ENCODE measurements at regions not wholly inside any gene's neighbourhood (a gene's known extent, or its start where the extent isn't known, plus 50 kb on each side); places are given as distances from the start of the nearest gene placed in this dataset.

DNA sequence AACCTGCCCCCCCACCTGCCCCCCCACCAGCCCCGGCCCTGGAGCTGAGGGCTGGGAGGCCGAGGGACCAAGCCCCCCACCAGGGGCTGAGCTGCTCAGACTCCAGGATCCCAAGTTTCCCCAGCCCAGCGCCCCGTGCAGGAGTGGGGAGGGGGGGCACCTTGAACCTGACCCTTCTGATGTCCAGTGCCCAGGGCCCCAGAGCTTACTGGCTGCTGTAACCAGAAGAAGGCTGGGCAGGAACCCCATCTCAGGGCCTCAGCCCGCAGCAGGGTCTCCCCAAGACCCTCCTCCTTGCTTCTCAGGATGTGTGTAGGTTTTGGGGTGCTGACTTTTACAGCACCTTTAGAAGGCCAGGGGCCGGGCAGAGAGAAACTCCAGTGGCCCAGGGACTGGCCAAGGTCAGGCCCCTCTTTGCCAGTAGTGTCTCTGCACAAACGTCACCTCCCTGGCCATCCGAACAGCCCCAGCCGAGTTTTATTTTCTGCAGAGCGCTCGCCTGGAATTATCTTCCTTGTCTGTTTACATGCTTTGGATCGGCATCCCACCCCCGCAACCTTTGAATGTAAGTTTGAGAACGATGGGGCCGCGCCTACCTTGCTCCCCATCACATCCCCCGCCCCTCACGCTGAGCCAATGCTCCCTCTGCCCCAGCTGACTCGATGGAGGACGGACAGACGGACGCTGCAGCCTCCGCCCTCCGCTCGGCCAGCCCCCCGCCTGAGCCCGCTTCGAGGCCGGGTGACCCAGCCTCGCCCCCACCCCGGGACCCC is 70.1 kb upstream of the CASZ1 start:
- TF ChIP-seq, protein P1, sequence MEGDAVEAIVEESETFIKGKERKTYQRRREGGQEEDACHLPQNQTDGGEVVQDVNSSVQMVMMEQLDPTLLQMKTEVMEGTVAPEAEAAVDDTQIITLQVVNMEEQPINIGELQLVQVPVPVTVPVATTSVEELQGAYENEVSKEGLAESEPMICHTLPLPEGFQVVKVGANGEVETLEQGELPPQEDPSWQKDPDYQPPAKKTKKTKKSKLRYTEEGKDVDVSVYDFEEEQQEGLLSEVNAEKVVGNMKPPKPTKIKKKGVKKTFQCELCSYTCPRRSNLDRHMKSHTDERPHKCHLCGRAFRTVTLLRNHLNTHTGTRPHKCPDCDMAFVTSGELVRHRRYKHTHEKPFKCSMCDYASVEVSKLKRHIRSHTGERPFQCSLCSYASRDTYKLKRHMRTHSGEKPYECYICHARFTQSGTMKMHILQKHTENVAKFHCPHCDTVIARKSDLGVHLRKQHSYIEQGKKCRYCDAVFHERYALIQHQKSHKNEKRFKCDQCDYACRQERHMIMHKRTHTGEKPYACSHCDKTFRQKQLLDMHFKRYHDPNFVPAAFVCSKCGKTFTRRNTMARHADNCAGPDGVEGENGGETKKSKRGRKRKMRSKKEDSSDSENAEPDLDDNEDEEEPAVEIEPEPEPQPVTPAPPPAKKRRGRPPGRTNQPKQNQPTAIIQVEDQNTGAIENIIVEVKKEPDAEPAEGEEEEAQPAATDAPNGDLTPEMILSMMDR (IDR thresholded peaks at IDR 0.05; ENCODE audit: low read depth, low read length, missing control alignments) = no peak
- no peak for DNase-seq (ENCODE audit: low read depth)
- H3K4me3 ChIP-seq (ENCODE audit: low read depth, low read length) = no peak overlapping the region

DNA sequence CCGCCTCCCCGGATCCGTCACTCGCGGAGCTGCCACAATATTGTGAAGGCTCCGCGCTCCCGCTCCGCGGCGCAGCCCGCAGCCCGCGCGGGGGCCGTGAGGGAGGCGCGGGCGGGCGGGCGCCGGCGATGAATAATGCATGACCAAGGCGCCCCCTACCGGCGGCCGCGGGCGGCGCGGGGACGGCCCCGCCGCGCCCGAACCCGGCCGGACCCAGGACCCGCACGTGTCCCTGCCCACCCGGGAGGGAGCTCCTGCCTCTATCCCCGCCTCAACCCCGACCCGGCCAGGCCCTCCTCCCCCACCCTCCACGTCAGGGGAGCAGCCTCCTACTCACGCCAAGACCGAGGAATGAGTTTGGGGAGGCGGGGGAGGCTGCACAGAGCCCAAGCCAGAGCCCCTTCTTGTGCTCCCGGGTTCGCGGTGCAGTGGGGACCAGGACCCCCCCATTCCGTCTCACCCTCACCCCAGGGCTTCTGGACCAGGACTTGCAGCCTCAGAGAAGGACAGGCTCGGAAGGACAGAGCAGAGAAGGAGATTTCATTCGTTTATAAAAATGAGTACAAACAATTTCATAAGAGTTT is 70.8 kb upstream of the CASZ1 start:
- TF ChIP-seq, protein P1 (IDR thresholded peaks at IDR 0.05; ENCODE audit: low read depth, low read length, missing control alignments) = peak; percentile 63
- H3K4me3 ChIP-seq (ENCODE audit: low read depth, low read length) = peak overlapping the region; percentile 6; the same call in 1 of the 2 replicates
- DNase-seq (ENCODE audit: low read depth) = no peak

DNA sequence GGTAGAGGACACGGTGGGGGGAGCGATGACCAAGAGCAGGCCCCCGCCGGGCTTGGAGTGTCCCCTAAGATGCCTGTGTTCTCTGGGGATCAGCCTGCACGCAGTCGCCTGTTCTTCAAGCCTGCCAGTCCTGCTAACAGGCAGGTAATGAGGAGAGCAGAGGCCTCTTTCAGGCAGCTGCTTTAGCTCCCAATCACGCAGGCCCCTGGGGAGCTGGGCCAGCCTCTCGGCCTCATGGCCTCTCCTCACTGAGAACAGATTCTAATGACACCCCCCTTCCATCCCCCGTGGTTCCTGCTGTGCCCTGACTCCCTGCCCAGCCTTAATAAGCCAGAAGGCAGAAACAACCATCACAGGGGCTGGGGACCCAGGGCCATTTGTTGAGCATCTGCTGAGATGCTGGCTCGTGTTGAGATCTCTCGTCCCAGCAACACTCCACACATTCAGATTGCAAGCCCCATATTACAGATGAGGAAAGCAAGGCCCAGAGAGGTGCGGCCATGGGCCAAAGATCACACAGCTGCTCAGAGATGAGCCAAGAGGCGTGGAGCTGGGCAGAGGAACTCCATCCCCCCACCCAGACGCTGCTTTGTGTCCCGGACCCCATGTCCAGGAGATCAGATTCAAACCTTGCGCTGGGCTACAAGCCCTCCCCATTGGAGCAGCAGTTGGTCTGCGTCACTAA is 71.6 kb upstream of the CASZ1 start:
- no peak overlapping the region for H3K4me3 ChIP-seq (ENCODE audit: low read depth, low read length)
- no peak for DNase-seq (ENCODE audit: low read depth)
- TF ChIP-seq, protein P1 (IDR thresholded peaks at IDR 0.05; ENCODE audit: low read depth, low read length, missing control alignments) = no peak

DNA sequence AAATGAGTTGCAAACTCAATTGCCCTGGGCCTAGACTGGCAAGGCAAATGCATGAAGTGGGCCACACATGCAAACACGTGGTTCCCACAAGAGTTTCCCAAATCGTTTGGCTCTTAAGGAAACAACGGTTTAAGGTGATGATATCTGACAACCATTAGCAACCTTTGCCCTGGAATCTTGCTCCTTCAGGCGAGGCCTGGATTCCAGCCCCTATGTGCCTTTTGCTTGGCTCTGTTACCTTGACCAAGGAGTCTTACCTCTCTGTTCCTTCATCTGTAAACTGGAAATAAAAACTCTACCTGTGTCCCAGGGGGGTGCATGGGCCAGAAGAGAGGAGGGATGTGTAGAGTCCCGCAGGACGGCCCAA is 72.1 kb upstream of the CASZ1 start:
- no peak for DNase-seq (ENCODE audit: low read depth)
- TF ChIP-seq, protein P1 (IDR thresholded peaks at IDR 0.05; ENCODE audit: low read depth, low read length, missing control alignments) = no peak
- no peak overlapping the region for H3K4me3 ChIP-seq (ENCODE audit: low read depth, low read length)

DNA sequence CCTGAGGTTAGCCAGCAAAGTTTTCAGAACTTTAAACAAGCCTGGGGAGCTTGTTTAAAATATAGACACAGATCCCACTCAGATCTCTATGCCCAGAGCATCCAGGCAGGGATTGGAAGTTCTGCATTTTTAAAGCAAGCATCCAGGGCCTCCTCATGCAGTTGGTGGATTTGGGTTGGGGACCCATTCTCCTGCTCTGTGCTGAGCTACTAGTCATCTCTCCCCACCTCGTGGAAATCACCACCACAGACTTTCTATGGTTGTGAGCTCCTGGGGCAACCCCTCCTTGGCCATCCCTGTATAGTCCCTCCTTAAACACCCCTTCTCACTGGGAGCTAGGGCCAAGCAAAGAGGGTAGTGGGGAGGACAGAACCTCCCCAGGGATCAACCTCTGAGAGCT is 73.5 kb upstream of the CASZ1 start:
- TF ChIP-seq, protein P1 (IDR thresholded peaks at IDR 0.05; ENCODE audit: low read depth, low read length, missing control alignments) = no peak
- DNase-seq (ENCODE audit: low read depth) = no peak

DNA sequence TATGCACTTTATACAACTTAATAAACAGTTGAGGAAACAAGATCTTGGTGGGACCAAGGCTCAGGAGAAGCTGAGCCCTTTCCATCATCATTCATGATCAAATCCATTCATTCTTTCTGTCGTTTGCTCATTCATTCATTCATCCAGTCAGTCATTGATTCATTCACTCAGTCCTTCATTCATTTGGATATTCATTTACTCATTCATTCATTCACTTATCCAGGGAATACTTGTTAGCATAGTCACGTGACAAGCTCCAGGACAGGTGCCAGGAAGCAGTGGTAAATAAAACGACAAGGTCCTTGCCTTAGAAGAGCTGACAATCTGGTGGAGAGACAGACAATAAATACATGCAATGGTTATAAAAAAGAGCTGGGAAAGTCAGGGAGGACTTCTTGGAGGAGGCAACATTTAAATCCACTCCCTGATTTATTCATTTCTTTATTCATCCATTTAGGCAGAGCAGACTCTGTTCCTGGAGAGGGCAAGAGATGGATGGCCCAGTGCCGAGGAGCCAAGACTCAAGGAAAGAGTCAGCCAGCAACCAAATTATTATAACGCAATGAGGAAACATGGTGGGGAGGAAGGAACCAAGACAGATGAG is 74.1 kb upstream of the CASZ1 start:
- DNase-seq (ENCODE audit: low read depth) = no peak
- TF ChIP-seq, protein P1 (IDR thresholded peaks at IDR 0.05; ENCODE audit: low read depth, low read length, missing control alignments) = no peak
- H3K4me3 ChIP-seq (ENCODE audit: low read depth, low read length) = no peak overlapping the region

More for the DNA sequence above, 73.5 kb upstream of the CASZ1 start:
- no peak overlapping the region for H3K4me3 ChIP-seq (ENCODE audit: low read depth, low read length)
